Tibial artery (tissue), 4 donors: ENCODE measurements at regions not wholly inside any gene's neighbourhood (a gene's known extent, or its start where the extent isn't known, plus 50 kb on each side); places are given as distances from the start of the nearest gene placed in this dataset.

Experiments used
- DNase-seq, 2 donors: peaks; one replicate each; pipeline ENCODE4 v3.0.0-alpha.2; 2019
- H3K27ac ChIP-seq, 2 donors: fragments of 200-600 bp; sonication (generic) in 1 of 2; 1 replicate in 1 of 2; 2 replicates in 1 of 2; pipeline ENCODE4 v1.5.1; 2018 to 2019; ENCODE audit warnings: mild to moderate bottlenecking in 1 of 2
- H3K27me3 ChIP-seq, 2 donors: fragments of 200-600 bp; sonication (generic) in 1 of 2; one replicate each; pipeline versions ENCODE4 v1.5.1 to v1.6.0; 2016 to 2019
- H3K36me3 ChIP-seq, 3 donors: fragments of 200-600 bp; sonication (generic) in 2 of 3; one replicate each; pipeline ENCODE4 v1.5.1; 2016 to 2019; ENCODE audit warnings: mild to moderate bottlenecking in 2 of 3
- H3K4me1 ChIP-seq, 4 donors: fragments of 200-600 bp; sonication (generic) in 2 of 4; 1 replicate in 3 of 4; 2 replicates in 1 of 4; pipeline ENCODE4 v1.5.1; 2016 to 2019
- H3K4me3 ChIP-seq, 2 donors: fragments of 200-600 bp; sonication (generic) in 1 of 2; 1 replicate in 1 of 2; 2 replicates in 1 of 2; pipeline ENCODE4 v1.5.1; 2018 to 2019; ENCODE audit warnings: mild to moderate bottlenecking in 2 of 2
- H3K9me3 ChIP-seq, 3 donors: fragments of 200-600 bp; sonication (generic) in 1 of 3; one replicate each; pipeline ENCODE4 v1.5.1; 2016 to 2019
- CTCF ChIP-seq, 2 experiments: fragments of 200-600 bp in 1 of 2; fragments of 450-650 bp in 1 of 2; IDR thresholded peaks; one replicate each; pipeline ENCODE4 v1.5.1; 2017 to 2019; ENCODE audit warnings: antibody characterized with exemption in 2 of 2, mild to moderate bottlenecking in 1 of 2, moderate library complexity in 1 of 2
- intact Hi-C: fragments of 100-400 bp; cut with DNase I; formaldehyde crosslinking; loops from one replicate; pipeline ENCODE4 v1.15.0; 2023; ENCODE audit warnings: low total_unique reads

- no peaks in the 10 kb centered on the region for H3K27me3 ChIP-seq
- no peak overlapping the region for H3K4me3 ChIP-seq
- peaks cover 0 to 5% (median 0%) of the 10 kb centered on the region in 4 donors for H3K4me1 ChIP-seq
- no peak overlapping the region for H3K27ac ChIP-seq
- H3K9me3 ChIP-seq = no peaks in the 10 kb centered on the region
- no peaks in the 10 kb centered on the region for H3K36me3 ChIP-seq
- intact Hi-C loops = no loop called here
- TF ChIP-seq CTCF (IDR thresholded peaks at IDR 0.05) = no peak
- DNase-seq = no peak
Measured at GRCh38 chr4:42329421-42329820, 67.9 kb upstream of the SHISA3 start.

GRCh38 chr4:42330002-42330592, 67.2 kb upstream of the SHISA3 start:
- TF ChIP-seq CTCF (IDR thresholded peaks at IDR 0.05) = no peak
- DNase-seq = no peak
- H3K9me3 ChIP-seq = no peaks in the 10 kb centered on the region
- H3K27me3 ChIP-seq = no peaks in the 10 kb centered on the region
- H3K27ac ChIP-seq = no peak overlapping the region
- peaks cover 0 to 5% (median 0%) of the 10 kb centered on the region in 4 donors for H3K4me1 ChIP-seq
- H3K36me3 ChIP-seq = no peaks in the 10 kb centered on the region
- H3K4me3 ChIP-seq = no peak overlapping the region
- intact Hi-C loops = no loop called here

GRCh38 chr4:42331040-42331439, 66.2 kb upstream of the SHISA3 start:
- Histone ChIP-seq H3K4me3 (no peak overlapping the region), H3K27ac (no peak overlapping the region), H3K4me1 (peaks cover 0 to 5% (median 0%) of the 10 kb centered on the region in 4 donors), H3K36me3 (no peaks in the 10 kb centered on the region), H3K27me3 (no peaks in the 10 kb centered on the region), H3K9me3 (no peaks in the 10 kb centered on the region)
- intact Hi-C loops = no loop called here
- TF ChIP-seq CTCF (IDR thresholded peaks at IDR 0.05) = no peak
- DNase-seq = no peak

- H3K27me3 ChIP-seq = no peaks in the 10 kb centered on the region
- H3K36me3 ChIP-seq = no peaks in the 10 kb centered on the region
- peak in 1 of 2 donors; percentile 52 for DNase-seq
- intact Hi-C loops = no loop called here
- H3K27ac ChIP-seq = no peak overlapping the region
- H3K4me1 ChIP-seq = peaks cover 0 to 5% (median 0%) of the 10 kb centered on the region in 4 donors
- TF ChIP-seq CTCF (IDR thresholded peaks at IDR 0.05) = no peak
- H3K9me3 ChIP-seq = no peaks in the 10 kb centered on the region
- no peak overlapping the region for H3K4me3 ChIP-seq
Measured at GRCh38 chr4:42331914-42332368, 65.3 kb upstream of the SHISA3 start.

GRCh38 chr4:42339935-42340406, 57.3 kb upstream of the SHISA3 start:
- intact Hi-C loops = no loop called here
- H3K4me3 ChIP-seq = no peak overlapping the region
- peak in 1 of 2 donors; percentile 51 for DNase-seq
- H3K27me3 ChIP-seq = no peaks in the 10 kb centered on the region
- no peaks in the 10 kb centered on the region for H3K9me3 ChIP-seq
- H3K27ac ChIP-seq = peak overlapping the region; percentile 12 to 14
- TF ChIP-seq CTCF (IDR thresholded peaks at IDR 0.05) = no peak
- H3K36me3 ChIP-seq = no peaks in the 10 kb centered on the region
- no peaks in the 10 kb centered on the region for H3K4me1 ChIP-seq
